ENCODE measurements at regions not wholly inside any gene's neighbourhood (a gene's known extent, or its start where the extent isn't known, plus 50 kb on each side); places are given as distances from the start of the nearest gene placed in this dataset.
"Not testable (repeated sequence)": the region's sequence is repeated elsewhere in the genome, so short reads cannot be mapped to it uniquely, and the experiment has no call there.

GRCh38 chr3:70736009-70736408 lies 423.6 kb upstream of the MDFIC2 start:
- ATAC-seq = peak; percentile 33

- ATAC-seq = no peak
Observed at GRCh38 chr3:70734756-70735155, 422.3 kb upstream of the MDFIC2 start.

- no peak for ATAC-seq
Observed at GRCh38 chr3:70731046-70731445, 418.6 kb upstream of the MDFIC2 start.

DNA sequence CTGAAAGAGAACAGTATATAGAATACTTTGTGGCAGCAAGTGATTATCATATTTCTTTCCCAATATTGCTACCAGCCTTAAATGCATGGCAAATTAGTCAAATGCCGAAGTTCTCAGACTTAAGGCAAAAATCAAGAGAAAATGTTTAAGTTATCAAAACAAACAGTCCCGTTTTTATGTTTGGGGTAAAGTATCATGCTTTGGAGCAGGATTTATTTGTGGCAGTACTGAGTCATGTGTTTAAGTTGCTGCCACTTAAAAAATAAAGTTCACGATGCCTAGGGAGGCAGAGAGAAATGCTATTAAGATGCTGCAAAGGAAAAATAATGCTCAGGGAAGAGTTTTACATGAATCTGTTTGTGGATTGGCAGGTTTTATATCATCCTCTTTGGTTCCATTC lies 417.4 kb upstream of the MDFIC2 start:
- ATAC-seq = no peak

- ATAC-seq = no peak
Observed at GRCh38 chr3:70728311-70728710, 415.9 kb upstream of the MDFIC2 start.

DNA sequence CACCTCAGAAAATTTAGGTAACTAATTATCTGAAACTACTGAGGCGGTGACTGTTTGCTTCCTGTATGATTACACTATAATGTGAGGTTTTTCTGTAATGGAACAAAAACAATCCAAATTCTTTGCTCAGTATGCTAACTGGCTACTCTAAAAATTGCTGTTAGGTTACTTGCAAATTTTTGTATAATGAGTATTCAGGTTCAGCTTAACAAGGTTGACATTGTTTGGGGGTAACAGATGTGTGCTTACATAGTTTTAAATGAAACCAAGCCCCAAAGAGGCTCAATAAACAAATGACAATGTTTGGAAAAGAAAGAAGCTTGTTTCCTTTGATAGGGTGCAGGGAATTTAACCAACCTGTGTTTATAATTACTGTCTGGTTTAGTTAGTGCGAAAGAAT lies 414.5 kb upstream of the MDFIC2 start:
- ATAC-seq = no peak

- no peak for ATAC-seq
Observed at GRCh38 chr3:70726096-70726938, 413.9 kb upstream of the MDFIC2 start.

DNA sequence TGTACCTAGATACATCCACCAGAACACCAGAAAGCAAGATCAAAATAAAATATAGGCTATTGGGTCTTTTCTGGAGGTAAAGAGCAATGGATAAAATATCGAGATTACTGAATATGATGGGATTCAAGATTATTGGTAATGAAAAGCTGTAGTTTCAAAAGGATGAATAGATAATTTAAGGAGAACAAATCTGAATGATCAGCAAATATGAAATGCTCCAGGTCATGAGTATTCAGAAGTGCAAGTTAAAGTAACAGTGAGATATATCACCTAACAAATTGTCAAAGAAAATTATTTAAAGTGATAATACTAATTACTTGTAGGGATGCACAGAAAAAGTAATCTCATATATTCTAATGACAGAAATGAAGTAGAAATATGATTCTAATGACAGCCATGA lies 409.6 kb upstream of the MDFIC2 start:
- ATAC-seq = no peak

- no peak for ATAC-seq
Observed at GRCh38 chr3:70716832-70717231, 404.4 kb upstream of the MDFIC2 start.

- ATAC-seq = no peak
Observed at GRCh38 chr3:70712449-70713082, 400.1 kb upstream of the MDFIC2 start.

DNA sequence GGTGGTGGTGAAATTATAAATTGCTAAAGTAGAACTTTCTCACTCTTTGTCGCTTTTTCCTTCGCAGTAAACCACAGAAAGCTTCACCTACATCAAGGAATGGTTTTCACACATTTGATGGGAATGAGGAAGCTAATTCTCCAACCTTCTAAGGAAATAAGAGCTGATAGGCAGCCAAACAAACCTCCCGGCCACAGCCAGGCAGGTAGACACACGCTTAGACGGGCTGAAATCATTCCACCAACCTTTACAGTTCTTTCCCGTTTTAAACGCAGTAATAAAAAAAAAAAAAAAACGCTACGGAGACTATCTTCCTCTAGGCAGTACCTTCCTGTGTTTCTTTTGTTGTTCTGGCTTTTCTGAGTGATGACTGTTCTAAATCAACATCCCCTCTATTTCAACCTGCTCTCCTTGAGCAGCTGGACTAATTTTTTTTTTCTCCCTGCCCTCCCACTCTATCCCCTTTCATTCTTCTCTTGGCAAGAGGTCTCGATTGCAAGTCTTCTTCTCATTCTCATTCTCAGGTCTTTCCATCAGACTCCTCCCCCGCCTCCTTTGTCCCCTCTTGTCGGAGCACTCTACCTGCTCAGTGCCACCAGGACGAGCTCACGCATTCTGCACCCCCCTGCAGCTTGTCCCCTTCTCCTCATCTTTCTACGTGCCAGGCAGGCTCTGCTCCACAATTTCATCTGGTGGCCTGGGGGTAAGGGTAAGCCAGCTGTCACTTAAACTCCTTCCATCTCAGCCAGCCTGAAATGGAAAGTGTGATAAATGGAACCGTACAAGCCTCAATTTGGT lies 391.1 kb upstream of the MDFIC2 start:
- ATAC-seq = peak; percentile 54

- no peak for ATAC-seq
Observed at GRCh38 chr3:70702132-70702531, 389.7 kb upstream of the MDFIC2 start.

- no peak for ATAC-seq
Observed at GRCh38 chr3:70684701-70685100, 372.3 kb upstream of the MDFIC2 start.

GRCh38 chr3:70675810-70676209 lies 363.4 kb upstream of the MDFIC2 start:
- not testable (repeated sequence) for ATAC-seq

GRCh38 chr3:70658513-70659310 lies 346.3 kb upstream of the MDFIC2 start:
- no peak for ATAC-seq

- ATAC-seq = no peak
Observed at GRCh38 chr3:70657454-70657853, 345.0 kb upstream of the MDFIC2 start.

DNA sequence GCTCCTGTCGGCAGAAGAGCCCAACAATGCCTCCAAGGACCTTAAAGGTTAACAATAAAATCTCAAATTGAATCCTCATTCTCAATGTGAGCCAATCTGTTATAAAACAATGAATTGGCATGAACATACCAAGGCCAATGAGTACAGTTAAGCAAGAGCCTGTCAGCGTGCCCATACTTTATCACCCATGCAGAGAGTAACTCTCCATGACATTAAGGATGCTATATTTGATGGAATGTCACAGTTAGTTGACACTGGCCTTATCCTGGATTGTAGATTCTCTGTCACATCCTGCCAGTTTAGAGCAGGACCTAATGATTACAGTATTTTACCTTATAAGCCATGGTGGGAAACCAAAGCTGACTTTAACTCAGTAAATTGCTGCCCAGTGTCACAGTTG lies 335.4 kb upstream of the MDFIC2 start:
- ATAC-seq = no peak

GRCh38 chr3:70647094-70647493 lies 334.7 kb upstream of the MDFIC2 start:
- no peak for ATAC-seq

DNA sequence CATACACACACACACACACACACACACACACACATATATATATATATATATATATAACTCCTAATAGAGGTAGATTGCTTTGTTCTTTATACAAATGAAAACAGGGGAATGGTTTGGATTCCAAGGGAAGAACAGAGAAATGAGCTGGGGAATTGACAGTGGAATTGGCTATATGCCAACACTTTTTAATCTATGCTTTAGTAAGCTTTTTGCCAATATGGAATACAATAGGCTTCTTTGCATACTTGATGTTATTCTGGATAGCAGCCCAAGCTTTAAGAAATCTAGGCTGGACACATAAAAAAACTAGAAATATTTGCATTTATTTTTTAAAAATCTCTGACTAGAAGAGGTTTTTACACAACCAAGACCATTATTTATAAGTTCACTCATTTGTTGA lies 334.2 kb upstream of the MDFIC2 start:
- ATAC-seq = no peak

DNA sequence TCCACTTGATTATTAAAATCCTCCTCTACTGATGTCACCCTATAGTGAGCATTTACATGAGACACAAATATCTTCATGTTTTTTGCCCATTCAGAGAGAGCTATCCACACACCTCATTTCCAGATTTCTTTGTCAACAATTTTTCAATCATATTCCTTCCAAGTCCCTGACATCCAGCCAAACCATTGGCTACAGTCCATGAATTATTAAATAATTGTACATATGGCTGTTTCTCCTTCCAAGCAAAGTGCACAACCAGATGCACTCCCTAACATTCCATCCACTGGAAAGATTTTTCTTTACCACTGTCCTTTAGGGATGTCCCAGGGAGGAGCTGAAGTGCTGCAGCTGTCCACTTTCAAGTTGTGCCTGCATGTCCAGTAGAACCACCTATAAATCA lies 328.0 kb upstream of the MDFIC2 start:
- no peak for ATAC-seq

- ATAC-seq = no peak
Observed at GRCh38 chr3:70635301-70635700, 322.9 kb upstream of the MDFIC2 start.

GRCh38 chr3:70631716-70632307 lies 319.4 kb upstream of the MDFIC2 start:
- ATAC-seq = no peak

Data from esophagus mucosa (tissue), 1 donor.